HG03432 (cell line): ENCODE measurements at regions not wholly inside any gene's neighbourhood (a gene's known extent, or its start where the extent isn't known, plus 50 kb on each side); places are given as distances from the start of the nearest gene placed in this dataset.
"Not testable (repeated sequence)": the region's sequence is repeated elsewhere in the genome, so short reads cannot be mapped to it uniquely, and the experiment has no call there.

ENCODE experiments used
- ATAC-seq: cut with Tn5 transposase; IDR thresholded peaks from one replicate; pipeline ENCODE4 v1.9.1; 2021; ENCODE audit warnings: mild to moderate bottlenecking, moderate library complexity; ENCODE audit not compliant: unreplicated experiment

GRCh38 chr6:5898563-5898962 lies 108.2 kb downstream of the NRN1 start:
- ATAC-seq, result no peak

GRCh38 chr6:5898102-5898501 lies 108.6 kb downstream of the NRN1 start:
- no peak for ATAC-seq

GRCh38 chr6:5896476-5897200 lies 110.1 kb downstream of the NRN1 start:
- ATAC-seq, result no peak

- ATAC-seq, result no peak
These were observed 112.4 kb downstream of the NRN1 start for GRCh38 chr6:5894357-5894756.

- no peak for ATAC-seq
These were observed 113.4 kb downstream of the NRN1 start for GRCh38 chr6:5893295-5893694.

GRCh38 chr6:5892669-5893068 lies 114.1 kb downstream of the NRN1 start:
- ATAC-seq, result no peak

GRCh38 chr6:5878792-5879191 lies 127.9 kb downstream of the NRN1 start:
- no peak for ATAC-seq

GRCh38 chr6:5876076-5876475 lies 130.6 kb downstream of the NRN1 start:
- no peak for ATAC-seq

GRCh38 chr6:5873976-5874375 lies 132.7 kb downstream of the NRN1 start:
- ATAC-seq, result not testable (repeated sequence)

- no peak for ATAC-seq
These were observed 135.4 kb downstream of the NRN1 start for GRCh38 chr6:5871296-5871695.

GRCh38 chr6:5869676-5870075 lies 137.0 kb downstream of the NRN1 start:
- ATAC-seq, result no peak

GRCh38 chr6:5869261-5869660 lies 137.5 kb downstream of the NRN1 start:
- ATAC-seq, result no peak

- ATAC-seq, result no peak
These were observed 140.1 kb downstream of the NRN1 start for GRCh38 chr6:5866547-5867051.

GRCh38 chr6:5865506-5866031 lies 141.2 kb downstream of the NRN1 start:
- no peak for ATAC-seq

- no peak for ATAC-seq
These were observed 145.9 kb downstream of the NRN1 start for GRCh38 chr6:5860849-5861248.

GRCh38 chr6:5855787-5856470 lies 150.8 kb downstream of the NRN1 start:
- no peak for ATAC-seq

- ATAC-seq, result no peak
These were observed 151.8 kb downstream of the NRN1 start for GRCh38 chr6:5854899-5855298.

GRCh38 chr6:5851261-5851757 lies 155.4 kb downstream of the NRN1 start:
- peak; percentile 81 for ATAC-seq

GRCh38 chr6:5850848-5851255 lies 155.9 kb downstream of the NRN1 start:
- ATAC-seq, result peak; percentile 20

GRCh38 chr6:5846889-5847288 lies 159.8 kb downstream of the NRN1 start:
- no peak for ATAC-seq

GRCh38 chr6:5846335-5846734 lies 160.4 kb downstream of the NRN1 start:
- ATAC-seq, result no peak

- no peak for ATAC-seq
These were observed 163.6 kb downstream of the NRN1 start for GRCh38 chr6:5843078-5843477.
